NCI-H1930 (cell line): ENCODE measurements at regions not wholly inside any gene's neighbourhood (a gene's known extent, or its start where the extent isn't known, plus 50 kb on each side); places are given as distances from the start of the nearest gene placed in this dataset.

Experiments used
- DNase-seq, 2 experiments: peaks; one replicate each; lab custom pipeline; 2025; lab: John Stamatoyannopoulos, UW

GRCh38 chr15:93271871-93272270, 182.9 kb upstream of the RGMA start:
- no peak for DNase-seq

GRCh38 chr15:93270937-93271467, 182.0 kb upstream of the RGMA start:
- DNase-seq: no peak

- DNase-seq: no peak
Observed at GRCh38 chr15:93268066-93268465, 179.1 kb upstream of the RGMA start.

GRCh38 chr15:93266291-93266690, 177.3 kb upstream of the RGMA start:
- no peak for DNase-seq

GRCh38 chr15:93265111-93265556, 176.1 kb upstream of the RGMA start:
- no peak for DNase-seq

GRCh38 chr15:93261845-93262244, 172.8 kb upstream of the RGMA start:
- DNase-seq: no peak

- no peak for DNase-seq
Observed at GRCh38 chr15:93257920-93258319, 168.9 kb upstream of the RGMA start.

GRCh38 chr15:93253681-93254080, 164.7 kb upstream of the RGMA start:
- no peak for DNase-seq

GRCh38 chr15:93252780-93253179, 163.8 kb upstream of the RGMA start:
- DNase-seq: no peak

- no peak for DNase-seq
Observed at GRCh38 chr15:93250950-93251349, 161.9 kb upstream of the RGMA start.

GRCh38 chr15:93250209-93250608, 161.2 kb upstream of the RGMA start:
- DNase-seq: no peak

- no peak for DNase-seq
Observed at GRCh38 chr15:93249623-93250022, 160.6 kb upstream of the RGMA start.

GRCh38 chr15:93247466-93248121, 158.6 kb upstream of the RGMA start:
- DNase-seq: no peak

- no peak for DNase-seq
Observed at GRCh38 chr15:93246266-93247242, 157.5 kb upstream of the RGMA start.

GRCh38 chr15:93245661-93246042, 156.6 kb upstream of the RGMA start:
- no peak for DNase-seq

- DNase-seq: no peak
Observed at GRCh38 chr15:93244696-93245660, 156.0 kb upstream of the RGMA start.

- DNase-seq: no peak
Observed at GRCh38 chr15:93243573-93243972, 154.6 kb upstream of the RGMA start.

- no peak for DNase-seq
Observed at GRCh38 chr15:93241696-93242585, 152.9 kb upstream of the RGMA start.

- DNase-seq: no peak
Observed at GRCh38 chr15:93239993-93240392, 151.0 kb upstream of the RGMA start.

- DNase-seq: no peak
Observed at GRCh38 chr15:93239591-93239990, 150.6 kb upstream of the RGMA start.

- no peak for DNase-seq
Observed at GRCh38 chr15:93238641-93239040, 149.6 kb upstream of the RGMA start.
